Right atrium auricular region (tissue), 2 donors: ENCODE measurements at regions not wholly inside any gene's neighbourhood (a gene's known extent, or its start where the extent isn't known, plus 50 kb on each side); places are given as distances from the start of the nearest gene placed in this dataset.
"Not testable (repeated sequence)": the region's sequence is repeated elsewhere in the genome, so short reads cannot be mapped to it uniquely, and the experiment has no call there.

Source experiments
- DNase-seq: peaks from one replicate; pipeline ENCODE4 v3.0.0-alpha.2; 2019; ENCODE audit warnings: low spot score
- H3K27ac ChIP-seq, 2 donors: fragments of 200-600 bp; sonication (generic); 1 replicate in 1 of 2; 2 replicates in 1 of 2; pipeline ENCODE4 v1.5.1; 2016 to 2019
- H3K27me3 ChIP-seq, 2 donors: fragments of 200-600 bp; sonication (generic); one replicate each; pipeline versions ENCODE4 v1.5.1 to v1.6.0; 2017 to 2019
- H3K36me3 ChIP-seq: fragments of 200-600 bp; sonication (generic); one replicate; pipeline ENCODE4 v1.5.1; 2016
- H3K4me1 ChIP-seq, 2 donors: fragments of 200-600 bp; sonication (generic); one replicate each; pipeline versions ENCODE4 v1.5.1 to v1.6.0; 2017 to 2019
- H3K4me3 ChIP-seq, 2 donors: fragments of 200-600 bp; sonication (generic); 1 replicate in 1 of 2; 2 replicates in 1 of 2; pipeline ENCODE4 v1.5.1; 2017 to 2019; ENCODE audit warnings: mild to moderate bottlenecking in 1 of 2, moderate library complexity in 1 of 2
- H3K9me3 ChIP-seq, 2 donors: fragments of 200-600 bp; sonication (generic); one replicate each; pipeline ENCODE4 v1.5.1; 2019
- TF ChIP-seq, protein P1 (sequence below), 2 donors: fragments of 200-600 bp; sonication (generic); IDR thresholded peaks; one replicate each; pipeline ENCODE4 v1.5.1; 2019; ENCODE audit warnings: antibody characterized with exemption in 2 of 2

DNA sequence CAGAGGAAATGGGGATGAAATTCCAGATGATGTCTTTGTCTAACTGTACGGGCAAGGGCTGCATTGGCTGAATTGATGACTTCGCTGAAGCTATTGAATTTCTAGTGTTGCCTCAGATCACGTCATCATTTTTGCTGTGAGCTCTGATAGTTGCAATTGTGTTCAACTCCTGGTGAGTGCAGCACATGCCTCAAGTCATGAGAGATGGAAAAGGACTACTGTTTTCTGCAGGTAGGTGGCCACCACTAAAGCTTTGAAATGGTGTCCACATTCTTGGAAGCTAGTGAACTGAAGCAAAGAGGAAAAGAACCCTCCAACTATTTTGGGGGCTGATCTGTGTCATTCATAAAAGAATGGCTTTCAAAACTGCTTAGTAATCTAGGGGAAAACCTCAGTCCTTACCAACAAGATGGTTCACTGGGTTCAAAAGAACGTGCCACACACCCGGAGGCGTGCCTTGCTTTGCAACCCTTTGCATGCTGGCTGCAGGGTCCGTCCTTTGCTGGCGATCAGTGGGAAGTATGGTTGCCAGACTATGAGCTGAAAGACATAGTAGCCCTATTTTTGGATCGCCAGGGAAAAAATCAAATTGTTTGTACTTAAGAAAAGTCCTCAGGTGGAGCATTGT is 88.1 kb upstream of the STOX2 start:
- H3K4me3 ChIP-seq = no peak overlapping the region
- H3K27me3 ChIP-seq = no peaks in the 10 kb centered on the region
- TF ChIP-seq, protein P1, sequence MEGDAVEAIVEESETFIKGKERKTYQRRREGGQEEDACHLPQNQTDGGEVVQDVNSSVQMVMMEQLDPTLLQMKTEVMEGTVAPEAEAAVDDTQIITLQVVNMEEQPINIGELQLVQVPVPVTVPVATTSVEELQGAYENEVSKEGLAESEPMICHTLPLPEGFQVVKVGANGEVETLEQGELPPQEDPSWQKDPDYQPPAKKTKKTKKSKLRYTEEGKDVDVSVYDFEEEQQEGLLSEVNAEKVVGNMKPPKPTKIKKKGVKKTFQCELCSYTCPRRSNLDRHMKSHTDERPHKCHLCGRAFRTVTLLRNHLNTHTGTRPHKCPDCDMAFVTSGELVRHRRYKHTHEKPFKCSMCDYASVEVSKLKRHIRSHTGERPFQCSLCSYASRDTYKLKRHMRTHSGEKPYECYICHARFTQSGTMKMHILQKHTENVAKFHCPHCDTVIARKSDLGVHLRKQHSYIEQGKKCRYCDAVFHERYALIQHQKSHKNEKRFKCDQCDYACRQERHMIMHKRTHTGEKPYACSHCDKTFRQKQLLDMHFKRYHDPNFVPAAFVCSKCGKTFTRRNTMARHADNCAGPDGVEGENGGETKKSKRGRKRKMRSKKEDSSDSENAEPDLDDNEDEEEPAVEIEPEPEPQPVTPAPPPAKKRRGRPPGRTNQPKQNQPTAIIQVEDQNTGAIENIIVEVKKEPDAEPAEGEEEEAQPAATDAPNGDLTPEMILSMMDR (IDR thresholded peaks at IDR 0.05) = no peak
- no peaks in the 10 kb centered on the region for H3K36me3 ChIP-seq
- no peak for DNase-seq
- no peak overlapping the region for H3K27ac ChIP-seq
- H3K4me1 ChIP-seq = no peaks in the 10 kb centered on the region
- no peaks in the 10 kb centered on the region for H3K9me3 ChIP-seq

DNA sequence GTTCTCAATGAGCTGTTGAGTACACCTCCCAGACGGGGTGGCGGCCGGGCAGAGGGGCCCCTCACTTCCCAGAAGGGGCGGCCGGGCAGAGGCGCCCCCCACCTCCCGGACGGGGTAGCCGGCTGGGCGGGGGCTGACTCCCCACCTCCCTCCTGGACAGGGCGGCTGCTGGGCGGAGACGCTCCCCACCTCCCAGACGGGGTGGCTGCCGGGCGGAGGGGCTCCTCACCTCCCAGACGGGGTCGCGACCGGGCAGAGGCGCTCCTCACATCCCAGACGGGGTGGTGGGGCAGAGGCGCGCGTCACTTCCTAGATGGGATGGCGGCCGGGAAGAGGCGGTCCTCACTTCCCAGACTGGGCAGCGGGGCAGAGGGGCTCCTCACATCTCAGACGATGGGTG is 86.5 kb upstream of the STOX2 start:
- not testable (repeated sequence) for H3K9me3 ChIP-seq, DNase-seq, H3K27ac ChIP-seq, H3K27me3 ChIP-seq, H3K36me3 ChIP-seq, H3K4me3 ChIP-seq, H3K4me1 ChIP-seq

DNA sequence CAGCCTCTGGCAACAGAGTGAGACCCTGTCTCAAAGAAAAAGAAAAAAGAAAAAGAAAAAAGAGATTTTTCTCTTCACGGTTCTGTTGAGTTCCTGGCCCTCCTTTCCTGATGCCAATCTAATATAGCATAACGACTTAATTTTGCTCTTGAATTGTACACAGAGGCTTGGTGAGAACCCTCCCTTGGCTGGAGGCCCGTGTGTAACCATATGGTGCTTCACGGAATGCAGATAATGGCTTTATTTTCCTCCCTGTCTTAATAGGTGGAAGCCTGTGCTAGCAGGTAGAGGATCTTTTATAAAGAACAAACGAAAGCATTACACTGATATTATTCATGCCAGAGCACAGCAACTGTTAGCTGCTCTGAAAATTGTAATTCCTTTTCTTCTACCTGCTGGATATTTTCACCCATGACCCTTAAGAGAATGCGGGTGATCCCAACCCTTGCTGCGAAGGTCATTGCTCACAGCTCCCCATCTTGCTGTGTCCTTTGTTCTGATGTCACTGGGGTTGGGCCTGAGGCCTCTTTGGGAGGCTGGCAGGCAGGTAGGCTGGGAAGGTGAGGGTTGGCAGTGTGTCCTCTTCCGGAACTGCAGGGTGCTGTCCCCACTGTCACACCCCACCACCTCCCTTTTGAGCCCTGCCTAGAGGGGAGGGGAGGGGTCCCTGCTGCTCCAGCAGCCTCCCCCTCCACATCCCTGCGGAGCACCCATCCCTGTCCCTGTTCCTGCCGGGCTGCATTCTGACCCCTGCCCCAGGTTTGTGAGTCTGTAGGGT is 83.8 kb upstream of the STOX2 start:
- Histone ChIP-seq H3K36me3 (no peaks in the 10 kb centered on the region), H3K9me3 (no peaks in the 10 kb centered on the region), H3K4me3 (no peak overlapping the region), H3K27me3 (no peaks in the 10 kb centered on the region), H3K27ac (no peak overlapping the region), H3K4me1 (peaks cover 0 to 11% of the 10 kb centered on the region in 2 donors)
- DNase-seq = no peak
- TF ChIP-seq, protein P1 (IDR thresholded peaks at IDR 0.05) = no peak

DNA sequence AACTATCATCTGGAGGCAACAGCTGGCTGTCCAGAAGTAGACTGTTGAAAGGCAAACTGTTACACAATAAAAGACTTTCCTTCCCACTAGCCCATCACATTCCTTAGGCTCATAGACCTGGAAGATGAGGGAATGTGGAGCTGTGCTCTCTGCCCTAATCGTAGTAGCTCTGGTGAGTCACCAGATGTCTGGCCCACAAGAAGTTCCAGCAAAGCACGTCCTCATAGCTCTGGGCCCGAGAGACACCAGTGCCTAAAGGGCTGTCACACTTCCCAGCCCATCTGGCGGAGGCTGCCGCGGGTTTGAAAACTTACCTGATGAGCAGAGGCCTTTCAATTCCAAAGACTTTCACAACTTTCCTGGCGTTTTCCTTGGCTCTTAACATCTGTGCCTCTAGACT is 81.7 kb upstream of the STOX2 start:
- no peaks in the 10 kb centered on the region for H3K36me3 ChIP-seq
- H3K4me1 ChIP-seq = peaks cover 0 to 20% of the 10 kb centered on the region in 2 donors
- no peaks in the 10 kb centered on the region for H3K27me3 ChIP-seq
- TF ChIP-seq, protein P1 (IDR thresholded peaks at IDR 0.05) = no peak
- no peak overlapping the region for H3K27ac ChIP-seq
- peak; percentile 79 for DNase-seq
- H3K9me3 ChIP-seq = no peaks in the 10 kb centered on the region
- no peak overlapping the region for H3K4me3 ChIP-seq

DNA sequence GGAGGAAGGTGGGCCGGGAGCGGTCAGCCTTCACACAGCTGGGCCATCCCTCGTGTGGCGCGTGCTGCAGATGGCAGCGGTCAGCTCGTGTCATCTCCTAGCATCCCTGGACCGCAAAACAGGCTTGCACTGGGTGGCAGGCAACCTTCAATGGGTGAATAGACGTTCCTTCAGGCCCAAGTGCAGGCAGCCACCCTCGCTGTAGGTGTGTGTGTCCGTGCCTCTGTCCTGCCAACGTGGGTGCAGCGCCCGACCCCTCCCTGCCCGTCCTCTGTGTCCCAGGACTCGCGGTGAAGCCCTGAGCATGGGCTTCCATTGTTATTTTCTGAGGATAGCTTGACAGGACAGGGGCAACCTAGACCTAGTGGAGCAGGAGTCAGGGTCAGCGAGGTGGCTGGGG is 79.8 kb upstream of the STOX2 start:
- Histone ChIP-seq H3K4me1 (peaks cover 0 to 35% of the 10 kb centered on the region in 2 donors), H3K4me3 (no peak overlapping the region), H3K27me3 (no peaks in the 10 kb centered on the region)

GRCh38 chr4:183826461-183826860 is 78.6 kb upstream of the STOX2 start:
- H3K4me3 ChIP-seq = no peak overlapping the region
- H3K4me1 ChIP-seq = peaks cover 0 to 44% of the 10 kb centered on the region in 2 donors
- no peaks in the 10 kb centered on the region for H3K9me3 ChIP-seq
- H3K27ac ChIP-seq = peak overlapping the region; percentile 4 to 6
- TF ChIP-seq, protein P1 (IDR thresholded peaks at IDR 0.05) = no peak
- no peaks in the 10 kb centered on the region for H3K36me3 ChIP-seq
- no peaks in the 10 kb centered on the region for H3K27me3 ChIP-seq
- no peak for DNase-seq

More for the DNA sequence above, 79.8 kb upstream of the STOX2 start:
- Histone ChIP-seq H3K36me3 (no peaks in the 10 kb centered on the region), H3K9me3 (no peaks in the 10 kb centered on the region), H3K27ac (no peak overlapping the region)
- no peak for DNase-seq
- TF ChIP-seq, protein P1 (IDR thresholded peaks at IDR 0.05) = no peak
